Right lobe of liver (tissue), 6 donors: ENCODE measurements at regions not wholly inside any gene's neighbourhood (a gene's known extent, or its start where the extent isn't known, plus 50 kb on each side); places are given as distances from the start of the nearest gene placed in this dataset.

Experiments used
- ATAC-seq, 4 donors: fragments of 200-7000 bp; cut with Tn5 transposase; one replicate each; pipeline ENCODE4 v1.9.1; 2020; ENCODE audit warnings: mild to moderate bottlenecking in 4 of 4, moderate library complexity in 4 of 4
- DNase-seq, 3 donors: peaks; one replicate each; pipeline ENCODE4 v3.0.0-alpha.2; 2020
- H3K27ac ChIP-seq, 3 donors: fragments of 200-600 bp; one replicate each; pipeline ENCODE4 v1.8.0; 2022
- H3K27me3 ChIP-seq, 2 donors: fragments of 200-600 bp; one replicate each; pipeline ENCODE4 v1.8.0; 2022
- H3K36me3 ChIP-seq, 4 donors: fragments of 200-600 bp; sonication (generic) in 1 of 4; one replicate each; pipeline versions ENCODE4 v1.5.1 to v1.8.0; 2017 to 2022; ENCODE audit warnings: control low read depth in 1 of 4
- H3K4me1 ChIP-seq, 4 donors: fragments of 200-600 bp; sonication (generic) in 1 of 4; one replicate each; pipeline versions ENCODE4 v1.5.1 to v1.8.0; 2017 to 2022; ENCODE audit warnings: control low read depth in 1 of 4
- H3K4me3 ChIP-seq, 3 donors: fragments of 200-600 bp; one replicate each; pipeline ENCODE4 v1.8.0; 2022
- H3K9me3 ChIP-seq, 4 donors: fragments of 200-600 bp; sonication (generic) in 1 of 4; one replicate each; pipeline versions ENCODE4 v1.5.1 to v1.8.0; 2017 to 2022; ENCODE audit warnings: control low read depth in 1 of 4
- POLR2A ChIP-seq: fragments of 450-650 bp; IDR thresholded peaks from one replicate; pipeline ENCODE4 v1.6.1; 2017; ENCODE audit warnings: antibody characterized with exemption, mild to moderate bottlenecking
- WGBS: methylation state at CpG from one replicate; pipeline ENCODE4 v1.1.6; 2018; ENCODE audit warnings: low coverage, low lambda C conversion rate; ENCODE audit not compliant: insufficient coverage; ENCODE audit errors: missing lambda C conversion rate; 5-methylcytosine and 5-hydroxymethylcytosine counted together
- intact Hi-C, 2 donors: fragments of 100-400 bp; cut with DNase I; formaldehyde crosslinking; loops; one replicate each; pipeline versions ENCODE4 v1.11.2 to v1.14.1; 2022
- TF ChIP-seq, protein P1 (sequence below), 4 donors: fragments of 200-600 bp in 3 of 4; fragments of 450-650 bp in 1 of 4; IDR thresholded peaks; one replicate each; pipeline versions ENCODE4 v1.5.1 to v1.8.0; 2016 to 2022; ENCODE audit warnings: antibody characterized with exemption in 4 of 4, mild to moderate bottlenecking in 2 of 4
- donor health status: DM: no; HTN: yes; CAD: no.
- donor health status: DM: no; HTN: no; CAD: no.
- donor health status: DM: no; HTN: no; CAD: no.
- donor health status: DM: no; HTN: yes; CAD: no.
- donor health status: DM: no; HTN: yes; CAD: no.

DNA sequence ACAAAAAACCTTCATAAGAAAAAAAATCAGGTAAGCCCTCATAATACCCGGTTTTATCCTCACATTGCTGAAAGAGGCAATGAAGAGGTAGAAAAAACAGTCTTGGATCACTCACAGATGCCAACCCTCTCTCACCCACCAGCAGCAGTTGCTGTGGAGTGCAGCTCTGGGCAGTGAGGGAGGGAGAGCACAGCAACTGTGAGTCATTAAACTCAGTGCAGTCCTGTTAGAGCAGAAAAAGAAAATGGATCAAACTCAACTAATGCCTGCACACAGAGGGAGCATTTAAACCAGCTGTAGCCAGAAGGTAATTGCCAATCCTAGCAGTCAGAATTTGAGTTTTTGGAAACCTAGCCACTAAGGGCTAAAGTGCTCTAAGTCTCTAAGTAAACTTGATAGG lies 1050.6 kb upstream of the ALCAM start:
- no peak for ATAC-seq
- intact Hi-C loops: no loop called here
- WGBS: 55% methylated on average over 1 of the region's 1 CpG
- Histone ChIP-seq H3K27me3 (no peaks in the 10 kb centered on the region), H3K4me3 (no peak overlapping the region), H3K4me1 (no peaks in the 10 kb centered on the region), H3K9me3 (no peaks in the 10 kb centered on the region), H3K36me3 (no peaks in the 10 kb centered on the region), H3K27ac (no peak overlapping the region)
- TF ChIP-seq POLR2A: no peak
- TF ChIP-seq, protein P1, sequence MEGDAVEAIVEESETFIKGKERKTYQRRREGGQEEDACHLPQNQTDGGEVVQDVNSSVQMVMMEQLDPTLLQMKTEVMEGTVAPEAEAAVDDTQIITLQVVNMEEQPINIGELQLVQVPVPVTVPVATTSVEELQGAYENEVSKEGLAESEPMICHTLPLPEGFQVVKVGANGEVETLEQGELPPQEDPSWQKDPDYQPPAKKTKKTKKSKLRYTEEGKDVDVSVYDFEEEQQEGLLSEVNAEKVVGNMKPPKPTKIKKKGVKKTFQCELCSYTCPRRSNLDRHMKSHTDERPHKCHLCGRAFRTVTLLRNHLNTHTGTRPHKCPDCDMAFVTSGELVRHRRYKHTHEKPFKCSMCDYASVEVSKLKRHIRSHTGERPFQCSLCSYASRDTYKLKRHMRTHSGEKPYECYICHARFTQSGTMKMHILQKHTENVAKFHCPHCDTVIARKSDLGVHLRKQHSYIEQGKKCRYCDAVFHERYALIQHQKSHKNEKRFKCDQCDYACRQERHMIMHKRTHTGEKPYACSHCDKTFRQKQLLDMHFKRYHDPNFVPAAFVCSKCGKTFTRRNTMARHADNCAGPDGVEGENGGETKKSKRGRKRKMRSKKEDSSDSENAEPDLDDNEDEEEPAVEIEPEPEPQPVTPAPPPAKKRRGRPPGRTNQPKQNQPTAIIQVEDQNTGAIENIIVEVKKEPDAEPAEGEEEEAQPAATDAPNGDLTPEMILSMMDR (IDR thresholded peaks at IDR 0.05): no peak
- no peak for DNase-seq

DNA sequence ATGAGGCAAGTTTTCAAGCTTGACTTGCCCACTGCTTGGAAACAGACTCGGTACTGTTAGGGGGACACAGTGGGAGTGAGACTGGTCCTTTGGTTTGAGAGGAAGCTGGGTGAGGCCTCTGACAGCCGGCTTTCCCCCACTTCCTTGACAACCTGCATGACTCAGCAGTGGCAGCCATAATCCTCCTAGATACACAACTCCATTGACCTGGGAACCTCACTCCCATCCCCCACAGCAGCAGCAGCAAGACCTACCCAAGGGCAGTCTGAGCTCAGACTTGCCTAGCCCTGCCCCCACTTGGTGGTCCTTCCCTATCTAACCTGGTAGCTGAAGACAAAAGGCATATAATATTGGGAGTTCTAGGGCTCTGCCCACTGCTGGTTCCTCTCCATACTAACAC lies 1043.5 kb upstream of the ALCAM start:
- H3K4me1 ChIP-seq: peaks cover 0 to 5% (median 0%) of the 10 kb centered on the region in 4 donors
- DNase-seq (peak in 1 of 3 donors; percentile 20), ATAC-seq (no peak)
- no peaks in the 10 kb centered on the region for H3K27me3 ChIP-seq
- no peaks in the 10 kb centered on the region for H3K9me3 ChIP-seq
- no CpG with 5 or more reads among the region's 2 CpGs for WGBS
- no peak overlapping the region for H3K27ac ChIP-seq
- intact Hi-C loops: no loop called here
- H3K36me3 ChIP-seq: no peaks in the 10 kb centered on the region
- no peak overlapping the region for H3K4me3 ChIP-seq
- TF ChIP-seq, protein P1 (IDR thresholded peaks at IDR 0.05): no peak
- no peak for TF ChIP-seq POLR2A

DNA sequence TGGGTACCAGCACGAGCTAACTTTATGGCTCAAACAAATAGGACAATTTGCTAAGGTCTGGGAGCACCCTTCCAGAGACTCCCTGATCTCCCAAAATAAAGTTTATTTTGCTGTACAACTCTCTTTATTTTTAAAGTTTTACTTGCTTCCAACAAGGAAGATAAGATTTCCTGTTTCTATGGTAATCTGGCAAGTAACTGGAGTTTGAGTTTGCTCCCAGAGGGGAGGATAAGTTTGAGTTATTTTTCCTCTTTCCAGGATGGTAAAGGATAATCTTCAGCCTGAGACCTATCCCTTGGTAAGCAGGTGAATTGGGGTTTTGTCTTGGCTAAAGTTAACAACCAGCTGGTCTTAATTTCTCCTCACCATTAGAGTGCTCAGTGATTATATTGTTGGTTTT lies 1019.4 kb upstream of the ALCAM start:
- no peak for TF ChIP-seq POLR2A
- TF ChIP-seq, protein P1 (IDR thresholded peaks at IDR 0.05): no peak
- no peak overlapping the region for H3K4me3 ChIP-seq
- no peak overlapping the region for H3K27ac ChIP-seq
- DNase-seq: no peak
- H3K9me3 ChIP-seq: no peaks in the 10 kb centered on the region
- no peak for ATAC-seq
- no peaks in the 10 kb centered on the region for H3K36me3 ChIP-seq
- no peaks in the 10 kb centered on the region for H3K4me1 ChIP-seq
- 38% methylated on average over 1 of the region's 1 CpG for WGBS
- H3K27me3 ChIP-seq: no peaks in the 10 kb centered on the region
- intact Hi-C loops: no loop called here

DNA sequence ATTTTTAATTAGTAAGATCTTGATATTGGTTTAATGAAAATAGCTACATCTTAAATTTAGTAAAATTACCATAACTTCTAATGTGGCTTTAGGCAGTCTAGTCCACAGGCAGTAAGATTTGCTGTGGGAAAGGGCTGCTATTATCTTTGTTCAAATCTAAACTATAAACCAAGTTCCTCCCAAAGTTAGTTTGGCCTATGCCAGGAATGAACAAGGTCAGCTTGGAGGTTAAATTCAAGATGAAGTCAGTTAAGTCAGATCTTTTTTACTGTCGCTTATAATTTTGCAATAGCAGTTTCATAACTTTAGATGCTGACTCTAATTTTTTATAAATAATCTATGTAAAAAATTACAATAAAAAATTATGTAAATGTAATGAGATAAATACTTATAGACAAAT lies 1016.9 kb upstream of the ALCAM start:
- no peak for DNase-seq
- no peak overlapping the region for H3K4me3 ChIP-seq
- no peaks in the 10 kb centered on the region for H3K27me3 ChIP-seq
- WGBS: 61% methylated on average over 1 of the region's 1 CpG
- no peak overlapping the region for H3K27ac ChIP-seq
- H3K36me3 ChIP-seq: no peaks in the 10 kb centered on the region
- no peak for ATAC-seq
- no peak for TF ChIP-seq POLR2A
- TF ChIP-seq, protein P1 (IDR thresholded peaks at IDR 0.05): no peak
- no peaks in the 10 kb centered on the region for H3K9me3 ChIP-seq
- intact Hi-C loops: no loop called here
- no peaks in the 10 kb centered on the region for H3K4me1 ChIP-seq

DNA sequence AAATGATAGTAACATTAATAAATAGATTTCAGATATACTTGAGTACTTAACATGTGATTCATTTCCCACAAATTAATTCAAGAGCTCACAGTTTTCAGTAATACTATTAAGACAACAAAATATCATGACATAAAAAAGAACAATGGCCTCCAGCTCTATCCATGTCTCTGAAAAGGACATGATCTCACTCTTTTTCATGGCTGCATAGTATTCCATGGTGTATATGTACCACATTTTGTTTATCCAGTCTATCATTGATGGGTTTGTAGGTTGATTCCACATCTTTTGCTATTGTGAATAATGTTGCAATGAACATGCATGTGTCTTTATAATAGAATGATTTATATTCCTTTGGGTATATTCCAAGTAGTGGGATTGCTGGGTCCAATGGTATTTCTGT lies 1012.8 kb upstream of the ALCAM start:
- Histone ChIP-seq H3K4me3 (no peak overlapping the region), H3K27me3 (no peaks in the 10 kb centered on the region), H3K4me1 (no peaks in the 10 kb centered on the region), H3K9me3 (no peaks in the 10 kb centered on the region), H3K36me3 (no peaks in the 10 kb centered on the region), H3K27ac (no peak overlapping the region)
- intact Hi-C loops: no loop called here
- DNase-seq (no peak), ATAC-seq (no peak)
- TF ChIP-seq POLR2A: no peak
- TF ChIP-seq, protein P1 (IDR thresholded peaks at IDR 0.05): no peak
